ENCODE measurements at regions not wholly inside any gene's neighbourhood (a gene's known extent, or its start where the extent isn't known, plus 50 kb on each side); places are given as distances from the start of the nearest gene placed in this dataset.

GRCh38 chr7:4613846-4614548 lies 68.1 kb upstream of the FOXK1 start:
- FAIRE-seq: no peak

- FAIRE-seq: no peak
Measured at GRCh38 chr7:4616116-4616515, 66.0 kb upstream of the FOXK1 start.

DNA sequence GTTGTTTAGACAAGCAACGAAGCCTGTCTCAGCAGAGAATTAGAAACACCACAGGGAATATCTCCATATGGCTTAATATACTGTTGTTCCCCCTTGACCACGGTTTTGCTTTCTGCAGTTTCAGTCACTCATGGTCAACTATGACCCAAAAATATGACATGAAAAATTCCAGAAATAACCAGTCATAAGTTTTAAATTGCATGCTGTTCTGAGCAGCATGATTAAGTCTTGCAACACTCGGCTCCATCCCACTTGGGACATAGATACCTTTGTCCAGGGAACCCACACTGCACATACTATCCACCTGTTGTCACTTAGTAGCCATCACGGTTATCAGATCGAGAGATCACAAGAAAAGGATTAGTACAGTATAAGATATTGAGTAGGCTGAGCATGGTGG lies 60.7 kb upstream of the FOXK1 start:
- no peak for FAIRE-seq

DNA sequence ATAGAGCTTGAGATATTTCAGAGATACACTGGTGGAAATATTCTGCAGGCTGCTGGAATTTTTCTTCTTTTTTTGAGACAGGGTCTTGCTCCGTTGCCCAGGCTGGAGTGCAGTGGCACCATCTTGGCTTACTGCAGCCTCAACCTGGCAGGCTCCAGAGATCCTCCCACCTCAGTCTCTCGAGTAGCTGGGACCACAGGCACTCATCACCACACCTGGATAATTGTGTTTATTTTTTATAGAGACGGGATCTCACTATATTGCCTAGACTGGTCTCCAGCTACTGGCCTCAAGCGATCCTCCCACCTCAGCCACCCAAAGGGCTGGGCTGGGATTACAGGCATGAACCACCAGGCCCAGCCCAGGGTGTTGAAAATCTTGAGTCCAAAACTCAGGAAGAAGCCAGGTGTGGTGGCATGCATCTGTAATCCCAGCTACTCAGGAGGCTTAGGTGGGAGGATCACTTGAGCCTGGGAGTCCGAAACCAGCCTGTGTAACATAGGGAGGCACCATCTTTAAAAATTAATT lies 55.7 kb upstream of the FOXK1 start:
- FAIRE-seq: no peak

- no peak for FAIRE-seq
Measured at GRCh38 chr7:4629287-4629895, 52.7 kb upstream of the FOXK1 start.

DNA sequence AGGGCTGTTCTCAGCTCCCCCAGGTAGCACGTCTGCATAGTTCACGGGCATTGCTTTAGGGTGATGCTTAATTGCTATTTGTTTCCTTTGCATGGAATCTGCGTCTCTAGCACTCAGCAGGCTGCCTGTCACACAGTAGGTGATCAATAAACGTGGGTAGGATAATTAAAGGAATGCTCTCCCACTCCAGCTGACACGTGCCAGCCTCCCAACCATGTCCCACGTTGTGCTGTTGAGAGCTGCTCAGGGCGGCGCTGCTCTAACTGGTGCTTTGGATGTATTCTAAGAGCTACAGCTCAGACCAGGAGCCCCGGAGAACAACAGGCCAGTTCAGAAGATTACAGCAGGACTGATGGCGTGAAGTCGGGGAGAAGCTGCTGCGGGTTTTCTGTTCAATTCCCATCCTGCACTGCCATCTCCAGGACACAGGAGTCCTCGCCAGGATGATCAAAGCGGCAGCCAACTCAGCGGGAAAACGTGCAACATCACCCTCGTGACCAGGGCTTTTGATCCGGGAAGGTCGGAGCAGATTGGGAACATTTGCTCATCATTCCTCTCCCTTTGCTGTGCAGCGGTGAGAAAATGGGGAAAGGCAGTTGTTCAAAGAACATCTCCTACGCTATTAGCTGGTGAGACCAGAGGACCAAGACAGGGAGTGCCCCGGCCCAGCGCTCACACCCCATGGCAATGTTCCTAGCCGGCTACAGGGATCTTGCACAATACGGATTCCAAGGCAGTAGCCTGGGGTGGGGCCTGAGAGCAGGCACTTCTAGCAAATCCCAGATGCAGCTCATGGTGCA lies 50.5 kb upstream of the FOXK1 start:
- FAIRE-seq: no peak
